ACHN (cell line): ENCODE measurements at regions not wholly inside any gene's neighbourhood (a gene's known extent, or its start where the extent isn't known, plus 50 kb on each side); places are given as distances from the start of the nearest gene placed in this dataset.

ENCODE experiments used
- DNase-seq: peaks from one replicate; pipeline ENCODE4 v3.0.0-alpha.2; 2015
- in situ Hi-C: cut with HindIII; loops from 2 replicates; pipeline ENCODE4 v1.10.0; 2017; ENCODE audit warnings: low sequenced_read_pairs, low pct_ligation_motif_present, low pct_unique_long_range_greater_than_20kb

DNA sequence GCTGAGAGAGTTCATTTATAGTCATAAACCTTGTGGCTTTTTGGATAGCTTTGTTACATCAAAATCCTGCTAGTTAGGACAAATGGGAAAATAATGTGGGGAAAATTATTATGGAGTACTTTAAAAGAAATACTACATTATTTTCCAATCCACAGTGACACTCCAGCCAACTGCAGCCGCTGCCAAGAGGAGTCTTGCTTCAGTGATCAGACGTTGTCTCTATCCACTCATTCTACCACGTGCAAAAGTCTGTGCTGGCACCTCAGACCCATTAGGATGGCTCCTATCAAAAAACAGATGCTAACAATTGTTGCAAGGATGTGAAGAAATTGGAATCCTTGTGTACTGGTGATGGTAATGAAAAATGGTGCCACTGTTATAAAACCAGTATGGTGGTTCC, 128.6 kb upstream of the IQSEC1 start:
- in situ Hi-C loops = no loop called here
- no peak for DNase-seq

DNA sequence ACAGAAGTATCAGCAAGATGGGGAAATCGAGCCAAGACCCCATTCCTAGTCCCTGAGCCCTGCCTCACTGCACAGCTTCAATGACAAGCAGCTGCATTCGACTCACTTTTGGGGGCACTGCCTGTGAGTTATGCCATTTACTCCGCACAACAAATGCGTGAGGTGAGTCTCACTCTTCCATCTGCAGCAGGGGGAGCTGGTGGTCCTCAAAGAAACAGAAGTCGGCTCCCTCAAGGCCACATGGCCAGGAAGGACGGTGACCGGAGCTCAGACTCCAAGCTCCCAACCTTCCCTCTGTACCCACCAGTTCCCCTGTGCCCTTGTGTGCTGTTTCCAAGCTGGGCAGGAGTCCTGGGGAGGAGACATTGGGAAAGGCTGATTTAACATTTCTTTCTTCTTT, 127.7 kb upstream of the IQSEC1 start:
- DNase-seq = peak; percentile 25
- in situ Hi-C loops = no loop called here

- no peak for DNase-seq
- in situ Hi-C loops = no loop called here
These were observed 127.2 kb upstream of the IQSEC1 start for GRCh38 chr3:13200465-13200864.

DNA sequence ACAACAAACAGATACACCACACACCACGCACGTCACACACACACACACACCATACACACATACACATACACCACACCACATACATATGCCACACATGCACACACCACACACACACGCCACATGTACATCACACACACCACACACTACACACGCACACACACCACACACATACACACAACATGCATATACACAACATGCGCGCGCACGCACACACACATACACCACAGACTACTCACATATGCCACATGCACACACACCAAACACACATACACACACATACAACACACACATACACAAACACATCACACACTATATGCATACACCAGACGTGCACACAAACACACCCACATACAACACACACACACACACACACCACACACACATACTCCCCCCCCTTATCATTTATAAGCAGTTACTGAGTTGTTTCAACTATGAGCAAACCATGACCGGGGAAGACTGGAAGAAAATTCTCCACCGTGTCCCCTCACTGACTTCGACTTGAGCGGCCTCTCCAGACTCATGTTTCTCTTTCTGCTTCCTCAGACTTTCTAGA, 126.7 kb upstream of the IQSEC1 start:
- in situ Hi-C loops = no loop called here
- DNase-seq = no peak

DNA sequence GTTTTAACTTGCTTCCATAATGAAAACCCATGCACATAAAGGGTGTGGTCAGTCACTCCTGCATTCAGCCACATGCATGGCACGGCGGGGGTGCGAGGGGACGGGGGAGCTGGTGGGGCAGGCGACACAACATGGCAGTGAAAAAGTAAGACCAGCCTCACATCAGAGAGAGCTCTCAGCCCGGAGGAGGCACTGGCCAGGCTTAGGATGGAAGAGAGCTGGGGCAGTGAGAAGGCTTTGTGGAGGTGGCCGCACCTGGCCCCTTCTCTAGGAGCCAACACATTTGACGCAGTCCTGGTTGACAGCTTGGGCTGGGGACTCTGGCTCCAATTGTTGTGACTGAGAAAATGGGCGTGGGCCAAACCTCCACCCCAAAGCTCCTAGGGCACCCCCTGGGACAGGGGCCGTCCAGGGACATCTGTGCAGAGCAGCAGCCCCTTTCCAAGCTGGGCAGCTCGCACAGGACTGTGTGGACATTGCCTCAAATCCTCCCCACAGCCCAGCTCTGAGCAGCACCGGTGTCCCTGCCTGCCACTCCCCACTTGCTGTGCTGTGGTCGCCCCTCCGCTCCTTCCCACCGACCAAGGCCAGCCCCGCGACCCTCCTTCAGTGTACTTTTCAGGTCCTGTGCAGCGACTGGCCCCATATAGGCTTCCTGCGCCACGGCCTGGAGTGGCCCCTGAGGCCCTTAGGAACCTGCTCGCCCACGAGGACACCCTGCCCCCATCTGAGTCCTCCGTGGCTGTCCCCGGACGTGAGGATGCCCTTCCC, 126.0 kb upstream of the IQSEC1 start:
- no peak for DNase-seq
- in situ Hi-C loops = no loop called here

- no peak for DNase-seq
- in situ Hi-C loops = no loop called here
These were observed 125.1 kb upstream of the IQSEC1 start for GRCh38 chr3:13198264-13198879.

DNA sequence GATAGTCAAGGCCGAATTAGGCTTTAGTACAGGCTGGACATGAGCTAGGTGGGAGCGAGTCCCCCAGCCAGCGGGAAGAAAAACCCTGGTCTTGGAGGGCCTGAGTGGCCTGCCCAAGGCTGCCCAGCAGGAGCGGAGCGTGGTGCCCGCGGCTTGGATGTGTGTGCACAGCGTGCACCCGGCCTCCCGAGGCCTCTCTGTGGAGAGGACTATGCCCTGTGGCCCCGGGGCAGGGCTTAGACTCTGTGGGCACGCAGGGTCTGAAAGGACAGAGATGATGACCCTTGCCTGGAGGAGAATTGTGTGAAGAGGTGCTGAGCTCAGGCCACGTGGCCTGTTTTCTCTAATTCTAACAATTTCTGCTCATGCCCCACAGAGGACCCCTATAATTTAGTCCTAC, 124.6 kb upstream of the IQSEC1 start:
- in situ Hi-C loops = no loop called here
- DNase-seq = no peak

GRCh38 chr3:13197281-13197680, 124.1 kb upstream of the IQSEC1 start:
- in situ Hi-C loops = no loop called here
- no peak for DNase-seq

- no peak for DNase-seq
- in situ Hi-C loops = no loop called here
These were observed 122.1 kb upstream of the IQSEC1 start for GRCh38 chr3:13195374-13195773.

DNA sequence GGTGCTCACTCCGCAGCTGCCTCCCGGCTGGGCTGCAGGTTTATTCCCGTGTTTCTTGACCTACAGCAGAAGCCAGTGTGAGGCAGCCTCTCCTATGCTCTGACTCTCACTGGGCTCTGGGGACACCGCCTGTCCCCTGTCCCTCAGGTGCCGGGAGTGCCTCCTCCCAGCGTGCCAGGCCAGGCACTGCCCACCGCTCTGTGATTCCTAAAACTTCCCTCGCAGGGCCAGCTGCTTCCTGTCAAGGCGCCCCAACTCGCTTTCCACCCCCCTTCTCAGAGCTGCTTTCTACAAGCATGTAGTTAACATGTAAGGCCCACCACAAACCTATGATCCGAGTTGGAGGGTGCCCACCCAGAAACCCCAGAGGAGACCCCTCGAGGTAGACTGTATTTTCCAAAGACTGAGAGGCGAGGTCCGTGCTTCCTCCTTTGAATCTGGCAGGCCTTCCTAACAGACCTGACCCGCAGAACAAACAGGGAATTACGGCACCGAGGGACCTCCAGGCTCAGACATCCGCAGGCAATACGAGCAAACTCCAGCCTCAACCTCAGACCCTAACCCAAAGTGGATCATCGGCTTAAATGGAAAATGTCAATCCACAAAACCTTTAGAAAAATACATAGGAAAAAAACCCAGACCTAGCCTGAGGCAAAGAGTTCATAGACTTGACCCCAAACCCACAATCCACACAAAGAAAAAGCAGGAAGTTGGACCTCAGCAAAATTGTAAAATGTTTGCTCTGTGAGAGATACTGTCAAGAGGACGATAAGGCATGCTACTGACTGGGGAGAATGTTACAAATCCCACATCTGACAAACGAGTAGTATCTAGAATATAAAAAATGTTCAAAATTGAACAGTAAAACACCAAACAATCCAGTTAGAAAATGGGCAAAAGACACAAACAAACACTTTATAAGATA, 121.3 kb upstream of the IQSEC1 start:
- no peak for DNase-seq
- in situ Hi-C loops = no loop called here

- in situ Hi-C loops = no loop called here
- DNase-seq = no peak
These were observed 120.4 kb upstream of the IQSEC1 start for GRCh38 chr3:13193320-13194284.

- peak; percentile 27 for DNase-seq
These were observed 119.4 kb upstream of the IQSEC1 start for GRCh38 chr3:13192471-13193213.

DNA sequence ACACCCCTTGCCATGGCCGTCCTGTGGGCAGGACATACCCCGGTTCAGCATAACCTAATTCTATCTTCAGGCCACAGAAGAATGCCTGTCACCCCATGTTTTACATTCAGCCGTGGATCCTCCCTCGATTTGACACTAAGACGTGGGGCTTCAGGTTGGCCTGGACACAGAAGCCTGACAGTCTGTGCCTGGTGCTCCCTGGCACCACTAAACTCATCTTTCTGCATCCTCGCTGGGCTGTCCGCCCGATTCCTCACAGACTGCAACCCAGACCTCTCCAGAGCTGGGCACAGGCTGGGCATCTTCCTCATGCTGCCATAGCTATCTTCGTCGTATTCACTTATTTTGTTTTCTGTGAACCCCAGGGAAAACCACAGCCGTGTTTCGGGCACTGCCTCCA, 117.8 kb upstream of the IQSEC1 start:
- in situ Hi-C loops = no loop called here

More at GRCh38 chr3:13192471-13193213, 119.4 kb upstream of the IQSEC1 start:
- in situ Hi-C loops = no loop called here

DNA sequence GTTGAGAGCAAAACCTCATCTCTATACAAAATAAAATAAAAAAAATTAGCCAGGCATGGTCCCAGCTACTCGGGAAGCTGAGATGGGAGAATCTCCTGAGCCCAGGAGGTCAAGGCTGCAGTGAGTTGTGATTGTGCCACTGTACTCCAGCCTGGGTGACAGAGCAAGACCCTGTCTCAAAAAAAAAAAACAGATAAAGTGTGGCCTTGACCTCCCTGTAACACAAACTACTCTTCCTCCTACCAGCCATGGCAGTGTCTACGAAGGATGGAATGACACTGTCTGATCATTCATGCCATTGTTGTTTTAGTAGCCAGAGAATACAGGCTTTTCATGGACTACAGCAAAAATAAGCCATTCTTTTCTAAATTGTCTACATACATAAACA, 117.1 kb upstream of the IQSEC1 start:
- no peak for DNase-seq
- in situ Hi-C loops = no loop called here

More for the DNA sequence above, 117.8 kb upstream of the IQSEC1 start:
- no peak for DNase-seq

- in situ Hi-C loops = no loop called here
- no peak for DNase-seq
These were observed 116.6 kb upstream of the IQSEC1 start for GRCh38 chr3:13189639-13190377.

DNA sequence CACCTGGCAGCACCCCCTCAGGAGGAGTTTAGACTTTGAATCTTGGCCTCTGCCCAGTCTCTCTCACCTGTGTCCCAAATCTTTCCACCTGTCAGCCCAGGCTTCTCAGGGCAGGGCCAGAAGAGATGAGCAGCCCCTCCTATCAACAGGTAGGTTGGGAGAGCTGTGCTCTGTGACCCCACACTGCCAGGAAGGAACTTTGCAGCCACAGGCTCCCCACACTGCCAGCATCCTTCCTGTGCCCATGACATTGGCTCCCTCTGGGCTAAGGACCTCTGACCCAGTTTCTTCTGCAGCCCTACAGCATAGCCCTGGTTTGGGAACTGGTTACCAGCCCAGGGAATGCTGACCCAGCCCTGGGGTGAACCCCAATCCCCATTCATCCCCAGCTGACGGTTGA, 115.7 kb upstream of the IQSEC1 start:
- no peak for DNase-seq
- in situ Hi-C loops = no loop called here
